ENCODE measurements at regions not wholly inside any gene's neighbourhood (a gene's known extent, or its start where the extent isn't known, plus 50 kb on each side); places are given as distances from the start of the nearest gene placed in this dataset.

GRCh38 chr2:88857274-88857741 is 165.8 kb downstream of the RPIA start:
- Mint-ChIP-seq H3K27me3 (ENCODE audit: insufficient read depth, low read depth, poor library complexity) (peaks cover 2% of the 10 kb centered on the region), H3K9me3 (no peaks in the 10 kb centered on the region), H3K36me3 (ENCODE audit: low read depth) (no peaks in the 10 kb centered on the region), H3K4me3 (no peak overlapping the region), H3K4me1 (peaks cover 33% of the 10 kb centered on the region), H3K27ac (peak overlapping the region; percentile 38; the same call in 1 of the 2 replicates)
- TF ChIP-seq CTCF (conservative IDR thresholded peaks at IDR 0.05; ENCODE audit: low read depth in 2 of 2) (no peak), EZH2phosphoT487 (IDR thresholded peaks at IDR 0.05; ENCODE audit: unreplicated experiment) (no peak), CREB1 (CRISPR knock-in tag; IDR thresholded peaks at IDR 0.05; ENCODE audit: low read depth) (no peak), ETS1 (IDR thresholded peaks at IDR 0.05) (no peak), REST (IDR thresholded peaks at IDR 0.05; ENCODE audit: unreplicated experiment) (no peak), NANOG (IDR thresholded peaks at IDR 0.05; ENCODE audit: borderline replicate concordance) (no peak), JUNB (IDR thresholded peaks at IDR 0.05; ENCODE audit: unreplicated experiment) (no peak), EZH2 (IDR thresholded peaks at IDR 0.05; ENCODE audit: low read depth, unreplicated experiment) (no peak), POLR2AphosphoS5 (IDR thresholded peaks at IDR 0.05; ENCODE audit: low read depth) (no peak), ZNF331 (CRISPR knock-in tag; IDR thresholded peaks at IDR 0.05; ENCODE audit: low read depth) (no peak), STAT1 (IDR thresholded peaks at IDR 0.05; ENCODE audit: unreplicated experiment) (no peak), ZNF462 (CRISPR knock-in tag; IDR thresholded peaks at IDR 0.05) (no peak), ZNF114 (CRISPR knock-in tag; IDR thresholded peaks at IDR 0.05) (no peak)
- ATAC-seq (peak; percentile 60), DNase-seq (ENCODE audit: low spot score) (no peak)
- Histone ChIP-seq H3K9me2 (ENCODE audit: insufficient read depth) (no peaks in the 10 kb centered on the region), H3K36me3 (ENCODE audit: insufficient read depth) (no peaks in the 10 kb centered on the region), H3K4me1 (ENCODE audit: insufficient read depth) (peaks cover 21% of the 10 kb centered on the region), H3K27ac (ENCODE audit: low read depth) (no peak overlapping the region), H3K4me3 (no peak overlapping the region), H3K27me3 (ENCODE audit: insufficient read depth) (no peaks in the 10 kb centered on the region), H4K20me1 (replicated peaks; ENCODE audit: insufficient read depth) (no peaks in the 10 kb centered on the region), H3F3A (replicated peaks; ENCODE audit: low read depth) (no peaks in the 10 kb centered on the region), H2AFZ (peak overlapping the region; percentile 85), H3K4me2 (peak overlapping the region; percentile 57; the same call in 1 of the 2 replicates), H3K79me2 (replicated peaks; ENCODE audit: insufficient read depth) (no peaks in the 10 kb centered on the region)
